Inflammatory macrophage treated with lipopolysaccharide for 1 hour (primary cell): ENCODE measurements at regions not wholly inside any gene's neighbourhood (a gene's known extent, or its start where the extent isn't known, plus 50 kb on each side); places are given as distances from the start of the nearest gene placed in this dataset.

Source experiments
- DNase-seq, 2 donors: peaks; one replicate each; pipeline ENCODE4 v3.0.0-alpha.2; 2020 to 2022

DNA sequence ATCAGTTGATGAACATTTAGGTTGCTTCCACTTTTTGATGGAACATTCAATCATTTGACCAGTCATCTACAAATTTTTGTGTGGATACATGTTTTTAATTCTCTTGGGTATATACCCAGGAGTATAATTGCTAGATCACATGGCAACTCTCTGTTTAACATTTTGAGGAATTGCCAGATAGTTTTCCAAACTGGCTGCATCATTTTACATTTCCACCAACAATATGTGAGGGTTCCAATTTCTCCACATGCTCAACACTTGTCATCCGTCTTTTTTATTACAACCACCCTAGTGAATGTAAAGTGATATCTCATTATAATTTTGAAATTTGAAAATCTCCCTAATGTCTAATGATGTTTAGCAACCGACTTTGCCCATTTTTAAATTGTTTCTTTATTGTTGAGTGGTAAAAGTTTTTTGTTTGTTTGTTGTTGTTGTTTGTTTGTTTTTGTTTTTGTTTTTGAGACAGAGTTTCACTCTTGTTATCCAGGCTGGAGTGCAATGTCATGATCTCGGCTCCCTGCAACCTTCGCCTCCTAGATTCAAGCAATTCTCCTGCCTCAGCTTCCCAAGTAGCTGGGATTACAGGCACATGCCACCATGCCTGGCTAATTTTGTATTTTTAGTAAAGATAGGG lies 53.7 kb upstream of the PDYN start:
- no peak for DNase-seq

DNA sequence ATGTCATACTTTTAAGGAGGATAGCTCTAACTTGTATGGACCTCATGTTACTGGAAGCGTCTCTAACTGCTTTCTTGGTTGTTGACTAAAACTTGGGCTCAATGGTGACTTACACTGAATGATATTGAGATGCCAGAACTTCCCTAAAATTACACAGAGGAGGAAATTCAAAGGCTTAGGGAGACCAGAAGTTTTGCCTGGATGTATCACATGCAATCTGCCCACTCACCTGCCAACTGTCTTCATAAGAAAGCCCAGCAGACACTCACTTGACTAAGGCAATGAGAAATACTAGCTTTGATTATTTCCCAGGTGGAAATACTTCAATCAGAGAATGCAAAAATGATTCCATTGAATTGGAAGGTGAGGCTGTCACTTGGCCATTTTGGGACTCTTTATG lies 51.2 kb upstream of the PDYN start:
- peak; percentile 7 to 62 for DNase-seq
